ENCODE measurements at regions not wholly inside any gene's neighbourhood (a gene's known extent, or its start where the extent isn't known, plus 50 kb on each side); places are given as distances from the start of the nearest gene placed in this dataset.

DNA sequence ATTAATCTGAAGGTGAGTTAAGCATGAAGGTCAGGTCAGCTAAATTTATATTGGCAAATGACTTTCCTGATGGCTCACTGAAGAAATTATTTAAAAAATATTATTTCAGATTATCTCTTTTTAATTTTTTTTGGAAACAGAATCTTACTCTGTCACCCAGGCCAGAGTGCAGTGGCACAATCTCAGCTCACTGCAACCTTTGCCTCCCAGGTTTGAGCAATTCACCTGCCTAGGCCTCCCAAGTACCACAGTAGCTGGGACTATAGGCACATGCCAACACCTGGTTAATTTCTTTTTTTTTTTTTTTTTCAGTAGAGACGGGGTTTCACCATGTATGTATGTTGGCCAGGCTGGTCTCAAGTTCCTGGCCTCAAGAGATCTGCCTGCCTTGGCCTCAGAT, 976.7 kb downstream of the TTLL7 start:
- Histone ChIP-seq H3K4me3 (ENCODE audit: low read depth, low read length) (no peak overlapping the region), H3K9me3 (ENCODE audit: insufficient read depth, low read depth, low read length) (no peaks in the 10 kb centered on the region), H3K27ac (ENCODE audit: low read depth, low read length) (no peak overlapping the region), H2BK12ac (ENCODE audit: low read length) (no peak overlapping the region), H4K8ac (ENCODE audit: low read depth, low read length) (no peak overlapping the region), H4K91ac (ENCODE audit: low read depth, low read length) (no peak overlapping the region), H3K36me3 (ENCODE audit: control insufficient read depth in 1 of 2, insufficient read depth in 2 of 2, low read length in 2 of 2) (no peaks in the 10 kb centered on the region), H3K23ac (ENCODE audit: low read length) (no peak overlapping the region), H2BK5ac (ENCODE audit: low read depth, low read length, poor library complexity) (no peak overlapping the region), H4K12ac (ENCODE audit: low read depth, low read length) (no peak overlapping the region), H2AK5ac (ENCODE audit: low read length) (no peak overlapping the region), H3K27me3 (ENCODE audit: insufficient read depth, low read length) (no peaks in the 10 kb centered on the region), H3K79me1 (ENCODE audit: low read length) (no peaks in the 10 kb centered on the region), H3K18ac (ENCODE audit: low read length) (no peak overlapping the region), H3K4ac (ENCODE audit: low read depth, low read length) (no peak overlapping the region), H3K14ac (ENCODE audit: low read length) (no peak overlapping the region), H2AFZ (ENCODE audit: insufficient read depth, low read length, poor library complexity) (no peak overlapping the region), H3K79me2 (ENCODE audit: control insufficient read depth, insufficient read depth, low read length, poor library complexity) (no peaks in the 10 kb centered on the region), H2BK120ac (ENCODE audit: insufficient read depth, low read length, poor library complexity) (no peak overlapping the region), H3K4me2 (ENCODE audit: low read length) (no peak overlapping the region), H3K9ac (ENCODE audit: low read length) (no peak overlapping the region), H3K4me1 (ENCODE audit: control insufficient read depth in 1 of 2, insufficient read depth in 2 of 2, low read length in 2 of 2) (no peaks in the 10 kb centered on the region)
- DNase-seq: no peak
- no CpG with 5 or more reads among the region's 1 CpG for WGBS (ENCODE audit: extremely low coverage, insufficient coverage, insufficient read length)

DNA sequence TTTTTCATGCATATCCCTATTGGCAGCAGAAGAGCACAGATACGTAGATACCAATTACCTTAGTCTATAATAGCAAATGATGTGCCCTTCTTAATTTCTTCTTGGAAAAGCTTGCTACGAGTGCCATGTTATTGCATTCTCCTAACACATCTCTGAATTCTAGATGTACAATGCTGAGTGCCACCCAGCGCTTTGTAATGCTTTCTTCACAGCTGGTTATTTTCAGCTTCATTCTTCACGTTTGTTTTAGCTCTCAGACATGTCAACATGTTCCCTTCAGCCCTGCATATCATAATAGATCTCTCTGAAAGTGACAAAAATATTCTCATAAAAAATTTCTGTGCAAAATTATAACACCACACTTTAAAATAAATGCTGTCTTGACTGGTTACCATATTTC, 981.2 kb downstream of the TTLL7 start:
- peaks cover 3% of the 10 kb centered on the region for H3K79me1 ChIP-seq (ENCODE audit: low read length)

DNA sequence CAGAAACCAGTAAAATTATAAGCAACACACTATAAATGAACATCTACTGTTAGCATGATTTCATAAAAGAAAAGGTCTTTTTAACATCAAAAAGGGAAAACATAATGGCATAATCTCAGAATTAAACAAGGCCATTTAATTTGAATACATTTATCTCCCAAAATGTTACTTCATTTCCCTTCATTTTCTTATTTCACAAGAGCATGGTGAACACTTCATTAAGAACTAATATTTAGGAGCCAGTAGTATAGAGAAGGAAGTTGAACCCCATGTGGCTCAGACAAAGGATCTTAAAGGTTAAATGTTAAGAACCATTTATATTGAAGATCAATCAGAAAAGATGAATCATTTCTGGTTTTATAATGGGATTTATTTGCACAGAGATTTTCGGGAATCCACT, 981.7 kb downstream of the TTLL7 start:
- no peak overlapping the region for H3K4me2 ChIP-seq (ENCODE audit: low read length)
- H2BK5ac ChIP-seq (ENCODE audit: low read depth, low read length, poor library complexity): no peak overlapping the region
- H3K27ac ChIP-seq (ENCODE audit: low read depth, low read length): no peak overlapping the region
- H4K12ac ChIP-seq (ENCODE audit: low read depth, low read length): no peak overlapping the region
- WGBS (ENCODE audit: extremely low coverage, insufficient coverage, insufficient read length): no CpG with 5 or more reads among the region's 1 CpG
- H3K79me1 ChIP-seq (ENCODE audit: low read length): peaks cover 6% of the 10 kb centered on the region
- no peaks in the 10 kb centered on the region for H3K36me3 ChIP-seq (ENCODE audit: control insufficient read depth in 1 of 2, insufficient read depth in 2 of 2, low read length in 2 of 2)
- no peak overlapping the region for H4K91ac ChIP-seq (ENCODE audit: low read depth, low read length)
- no peak overlapping the region for H2BK12ac ChIP-seq (ENCODE audit: low read length)
- H3K23ac ChIP-seq (ENCODE audit: low read length): no peak overlapping the region
- no peak overlapping the region for H2AFZ ChIP-seq (ENCODE audit: insufficient read depth, low read length, poor library complexity)
- no peak overlapping the region for H3K14ac ChIP-seq (ENCODE audit: low read length)
- no peak overlapping the region for H3K4me3 ChIP-seq (ENCODE audit: low read depth, low read length)
- no peak overlapping the region for H3K9ac ChIP-seq (ENCODE audit: low read length)
- peaks cover 3 to 5% of the 10 kb centered on the region in 2 experiments for H3K4me1 ChIP-seq (ENCODE audit: control insufficient read depth in 1 of 2, insufficient read depth in 2 of 2, low read length in 2 of 2)
- no peaks in the 10 kb centered on the region for H3K79me2 ChIP-seq (ENCODE audit: control insufficient read depth, insufficient read depth, low read length, poor library complexity)
- H3K27me3 ChIP-seq (ENCODE audit: insufficient read depth, low read length): no peaks in the 10 kb centered on the region
- H2AK5ac ChIP-seq (ENCODE audit: low read length): no peak overlapping the region
- no peak overlapping the region for H3K4ac ChIP-seq (ENCODE audit: low read depth, low read length)
- H4K8ac ChIP-seq (ENCODE audit: low read depth, low read length): no peak overlapping the region
- H2BK120ac ChIP-seq (ENCODE audit: insufficient read depth, low read length, poor library complexity): no peak overlapping the region
- no peak for DNase-seq
- H3K9me3 ChIP-seq (ENCODE audit: insufficient read depth, low read depth, low read length): no peaks in the 10 kb centered on the region
- H3K18ac ChIP-seq (ENCODE audit: low read length): no peak overlapping the region

More for the DNA sequence above, 981.2 kb downstream of the TTLL7 start:
- Histone ChIP-seq H2AFZ (ENCODE audit: insufficient read depth, low read length, poor library complexity) (no peak overlapping the region), H3K4me2 (ENCODE audit: low read length) (no peak overlapping the region), H3K27ac (ENCODE audit: low read depth, low read length) (no peak overlapping the region), H3K27me3 (ENCODE audit: insufficient read depth, low read length) (no peaks in the 10 kb centered on the region), H3K4ac (ENCODE audit: low read depth, low read length) (no peak overlapping the region), H3K4me3 (ENCODE audit: low read depth, low read length) (no peak overlapping the region), H2BK120ac (ENCODE audit: insufficient read depth, low read length, poor library complexity) (no peak overlapping the region), H2BK5ac (ENCODE audit: low read depth, low read length, poor library complexity) (no peak overlapping the region), H4K12ac (ENCODE audit: low read depth, low read length) (no peak overlapping the region), H3K4me1 (ENCODE audit: control insufficient read depth in 1 of 2, insufficient read depth in 2 of 2, low read length in 2 of 2) (peaks cover under 1 to 2% of the 10 kb centered on the region in 2 experiments), H3K23ac (ENCODE audit: low read length) (no peak overlapping the region), H4K8ac (ENCODE audit: low read depth, low read length) (no peak overlapping the region), H2AK5ac (ENCODE audit: low read length) (no peak overlapping the region), H3K9ac (ENCODE audit: low read length) (no peak overlapping the region), H3K36me3 (ENCODE audit: control insufficient read depth in 1 of 2, insufficient read depth in 2 of 2, low read length in 2 of 2) (no peaks in the 10 kb centered on the region), H3K79me2 (ENCODE audit: control insufficient read depth, insufficient read depth, low read length, poor library complexity) (no peaks in the 10 kb centered on the region), H2BK12ac (ENCODE audit: low read length) (no peak overlapping the region), H3K18ac (ENCODE audit: low read length) (no peak overlapping the region), H4K91ac (ENCODE audit: low read depth, low read length) (no peak overlapping the region), H3K9me3 (ENCODE audit: insufficient read depth, low read depth, low read length) (no peaks in the 10 kb centered on the region), H3K14ac (ENCODE audit: low read length) (no peak overlapping the region)
- no peak for DNase-seq
- no CpG with 5 or more reads among the region's 4 CpGs for WGBS (ENCODE audit: extremely low coverage, insufficient coverage, insufficient read length)

DNA sequence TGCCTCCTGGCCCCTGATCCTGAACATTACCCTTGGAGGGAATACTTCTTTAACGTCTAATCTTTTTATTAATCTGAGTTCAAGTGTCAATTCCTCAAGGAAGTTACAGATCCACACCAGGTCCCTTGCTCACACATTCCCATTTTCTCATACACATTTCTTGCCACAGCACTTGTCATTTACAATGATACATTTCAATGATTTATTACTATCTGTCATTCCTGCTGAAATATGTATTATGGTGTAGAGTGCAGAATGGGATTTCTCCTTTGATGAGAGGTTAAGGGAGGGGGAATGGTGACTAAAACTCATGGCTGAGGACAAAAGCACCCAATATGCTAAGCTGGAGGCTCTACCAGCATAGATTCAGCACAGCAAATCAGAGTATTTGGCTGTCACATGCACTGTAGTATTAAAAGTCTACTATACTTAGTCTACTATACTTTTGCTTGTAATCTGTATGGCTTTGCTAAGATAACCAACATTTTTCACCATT, 982.5 kb downstream of the TTLL7 start:
- no peak for DNase-seq
- Histone ChIP-seq H3K23ac (ENCODE audit: low read length) (no peak overlapping the region), H3K79me1 (ENCODE audit: low read length) (peaks cover 6% of the 10 kb centered on the region), H3K9ac (ENCODE audit: low read length) (no peak overlapping the region), H2BK12ac (ENCODE audit: low read length) (no peak overlapping the region), H4K12ac (ENCODE audit: low read depth, low read length) (no peak overlapping the region), H4K91ac (ENCODE audit: low read depth, low read length) (no peak overlapping the region), H3K4me2 (ENCODE audit: low read length) (no peak overlapping the region), H2AFZ (ENCODE audit: insufficient read depth, low read length, poor library complexity) (no peak overlapping the region), H3K79me2 (ENCODE audit: control insufficient read depth, insufficient read depth, low read length, poor library complexity) (no peaks in the 10 kb centered on the region), H3K9me3 (ENCODE audit: insufficient read depth, low read depth, low read length) (no peaks in the 10 kb centered on the region), H2AK5ac (ENCODE audit: low read length) (no peak overlapping the region), H3K27ac (ENCODE audit: low read depth, low read length) (no peak overlapping the region), H3K18ac (ENCODE audit: low read length) (no peak overlapping the region), H2BK120ac (ENCODE audit: insufficient read depth, low read length, poor library complexity) (no peak overlapping the region), H3K4me1 (ENCODE audit: control insufficient read depth in 1 of 2, insufficient read depth in 2 of 2, low read length in 2 of 2) (peaks cover 3 to 5% of the 10 kb centered on the region in 2 experiments), H3K4ac (ENCODE audit: low read depth, low read length) (no peak overlapping the region), H3K36me3 (ENCODE audit: control insufficient read depth in 1 of 2, insufficient read depth in 2 of 2, low read length in 2 of 2) (no peaks in the 10 kb centered on the region), H3K14ac (ENCODE audit: low read length) (no peak overlapping the region), H3K27me3 (ENCODE audit: insufficient read depth, low read length) (no peaks in the 10 kb centered on the region), H4K8ac (ENCODE audit: low read depth, low read length) (no peak overlapping the region), H2BK5ac (ENCODE audit: low read depth, low read length, poor library complexity) (no peak overlapping the region), H3K4me3 (ENCODE audit: low read depth, low read length) (no peak overlapping the region)
- no CpG with 5 or more reads among the region's 1 CpG for WGBS (ENCODE audit: extremely low coverage, insufficient coverage, insufficient read length)
